ENCODE measurements at regions not wholly inside any gene's neighbourhood (a gene's known extent, or its start where the extent isn't known, plus 50 kb on each side); places are given as distances from the start of the nearest gene placed in this dataset.
"Not testable (repeated sequence)": the region's sequence is repeated elsewhere in the genome, so short reads cannot be mapped to it uniquely, and the experiment has no call there.

- Histone ChIP-seq H3K36me3 (ENCODE audit: control insufficient read depth, insufficient read depth, low read length) (no peaks in the 10 kb centered on the region), H3K27me3 (ENCODE audit: control insufficient read depth, insufficient read depth, low read length) (no peaks in the 10 kb centered on the region), H3K4me3 (ENCODE audit: low read depth, low read length) (no peak overlapping the region)
- no peak for FAIRE-seq
- TF ChIP-seq CTCF (IDR thresholded peaks at IDR 0.05; ENCODE audit: insufficient read depth, low read length, severe bottlenecking) = no peak
- no peak for DNase-seq (ENCODE audit: low read depth)
Measured at GRCh38 chr22:48301908-48302307, 1525.8 kb downstream of the BRD1 start.

- Histone ChIP-seq H3K4me3 (ENCODE audit: low read depth, low read length) (no peak overlapping the region), H3K36me3 (ENCODE audit: control insufficient read depth, insufficient read depth, low read length) (no peaks in the 10 kb centered on the region), H3K27me3 (ENCODE audit: control insufficient read depth, insufficient read depth, low read length) (no peaks in the 10 kb centered on the region)
- no peak for FAIRE-seq
- no peak for DNase-seq (ENCODE audit: low read depth)
- no peak for TF ChIP-seq CTCF (IDR thresholded peaks at IDR 0.05; ENCODE audit: insufficient read depth, low read length, severe bottlenecking)
Measured at GRCh38 chr22:48301421-48301820, 1526.3 kb downstream of the BRD1 start.

- Histone ChIP-seq H3K36me3 (ENCODE audit: control insufficient read depth, insufficient read depth, low read length) (no peaks in the 10 kb centered on the region), H3K27me3 (ENCODE audit: control insufficient read depth, insufficient read depth, low read length) (no peaks in the 10 kb centered on the region), H3K4me3 (ENCODE audit: low read depth, low read length) (no peak overlapping the region)
- DNase-seq (ENCODE audit: low read depth) (no peak), FAIRE-seq (no peak)
- TF ChIP-seq CTCF (IDR thresholded peaks at IDR 0.05; ENCODE audit: insufficient read depth, low read length, severe bottlenecking) = no peak
Measured at GRCh38 chr22:48300877-48301276, 1526.8 kb downstream of the BRD1 start.

- Histone ChIP-seq H3K27me3 (ENCODE audit: control insufficient read depth, insufficient read depth, low read length) (no peaks in the 10 kb centered on the region), H3K36me3 (ENCODE audit: control insufficient read depth, insufficient read depth, low read length) (no peaks in the 10 kb centered on the region), H3K4me3 (ENCODE audit: low read depth, low read length) (no peak overlapping the region)
- TF ChIP-seq CTCF (IDR thresholded peaks at IDR 0.05; ENCODE audit: insufficient read depth, low read length, severe bottlenecking) = no peak
- DNase-seq (ENCODE audit: low read depth) (no peak), FAIRE-seq (no peak)
Measured at GRCh38 chr22:48299801-48300200, 1527.9 kb downstream of the BRD1 start.

- Histone ChIP-seq H3K4me3 (ENCODE audit: low read depth, low read length) (no peak overlapping the region), H3K36me3 (ENCODE audit: control insufficient read depth, insufficient read depth, low read length) (no peaks in the 10 kb centered on the region), H3K27me3 (ENCODE audit: control insufficient read depth, insufficient read depth, low read length) (no peaks in the 10 kb centered on the region)
- no peak for TF ChIP-seq CTCF (IDR thresholded peaks at IDR 0.05; ENCODE audit: insufficient read depth, low read length, severe bottlenecking)
- DNase-seq (ENCODE audit: low read depth) (no peak), FAIRE-seq (no peak)
Measured at GRCh38 chr22:48299124-48299523, 1528.5 kb downstream of the BRD1 start.

- Histone ChIP-seq H3K4me3 (ENCODE audit: low read depth, low read length) (no peak overlapping the region), H3K27me3 (ENCODE audit: control insufficient read depth, insufficient read depth, low read length) (no peaks in the 10 kb centered on the region), H3K36me3 (ENCODE audit: control insufficient read depth, insufficient read depth, low read length) (no peaks in the 10 kb centered on the region)
- FAIRE-seq = no peak
- TF ChIP-seq CTCF (IDR thresholded peaks at IDR 0.05; ENCODE audit: insufficient read depth, low read length, severe bottlenecking) = no peak
- no peak for DNase-seq (ENCODE audit: low read depth)
Measured at GRCh38 chr22:48297296-48297695, 1530.4 kb downstream of the BRD1 start.

GRCh38 chr22:48289954-48290353 lies 1527.5 kb downstream of the TBC1D22A start:
- not testable (repeated sequence) for DNase-seq (ENCODE audit: low read depth); H3K4me3 ChIP-seq (ENCODE audit: low read depth, low read length); H3K27me3 ChIP-seq (ENCODE audit: control insufficient read depth, insufficient read depth, low read length); H3K36me3 ChIP-seq (ENCODE audit: control insufficient read depth, insufficient read depth, low read length); FAIRE-seq

All from bronchial epithelial cell (primary cell).